T-helper 2 cell (primary cell): ENCODE measurements at regions not wholly inside any gene's neighbourhood (a gene's known extent, or its start where the extent isn't known, plus 50 kb on each side); places are given as distances from the start of the nearest gene placed in this dataset.

ENCODE experiments used
- DNase-seq, 5 experiments: peaks; one replicate each; pipeline versions ENCODE4 v3.0.0 to v3.0.0-alpha.2; 2012 to 2022

DNA sequence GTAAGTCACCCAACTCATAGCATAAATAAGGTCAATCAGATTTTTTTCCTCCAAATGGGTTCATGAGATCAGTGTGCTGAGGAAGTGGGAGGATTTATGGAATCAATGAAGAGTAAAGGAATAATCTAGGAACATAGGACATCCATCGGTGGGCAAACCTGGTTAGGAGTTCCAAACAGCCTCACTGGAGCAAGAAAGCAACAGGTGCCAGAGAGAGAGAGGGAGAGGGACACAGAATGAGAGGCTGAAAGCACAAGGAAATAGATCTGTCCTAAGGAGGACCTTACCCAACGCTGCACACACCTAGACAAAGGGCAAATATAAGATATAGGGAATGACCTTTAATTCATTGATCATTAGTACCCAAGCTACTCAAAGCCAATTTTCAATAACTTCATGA, 119.5 kb upstream of the ANKRD1 start:
- DNase-seq = no peak

DNA sequence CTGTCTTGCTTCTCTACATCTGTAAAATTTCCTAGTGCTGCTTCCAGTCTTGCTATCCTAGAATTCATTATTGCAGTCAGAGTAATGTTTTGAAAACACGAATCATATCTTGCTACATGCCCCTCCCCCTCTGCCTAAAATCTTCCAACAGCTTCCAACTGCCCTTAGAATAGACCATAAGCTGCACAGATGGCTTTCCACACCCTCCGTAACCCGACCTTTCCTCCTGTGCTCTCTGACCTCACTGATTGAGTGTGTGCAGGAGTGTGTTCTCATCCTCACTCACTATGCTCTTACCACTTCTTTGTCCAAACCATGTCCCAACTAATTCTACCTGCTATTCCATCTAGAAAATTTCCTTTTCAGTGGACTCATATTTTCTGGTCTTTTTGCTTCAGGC, 121.2 kb upstream of the ANKRD1 start:
- no peak for DNase-seq

DNA sequence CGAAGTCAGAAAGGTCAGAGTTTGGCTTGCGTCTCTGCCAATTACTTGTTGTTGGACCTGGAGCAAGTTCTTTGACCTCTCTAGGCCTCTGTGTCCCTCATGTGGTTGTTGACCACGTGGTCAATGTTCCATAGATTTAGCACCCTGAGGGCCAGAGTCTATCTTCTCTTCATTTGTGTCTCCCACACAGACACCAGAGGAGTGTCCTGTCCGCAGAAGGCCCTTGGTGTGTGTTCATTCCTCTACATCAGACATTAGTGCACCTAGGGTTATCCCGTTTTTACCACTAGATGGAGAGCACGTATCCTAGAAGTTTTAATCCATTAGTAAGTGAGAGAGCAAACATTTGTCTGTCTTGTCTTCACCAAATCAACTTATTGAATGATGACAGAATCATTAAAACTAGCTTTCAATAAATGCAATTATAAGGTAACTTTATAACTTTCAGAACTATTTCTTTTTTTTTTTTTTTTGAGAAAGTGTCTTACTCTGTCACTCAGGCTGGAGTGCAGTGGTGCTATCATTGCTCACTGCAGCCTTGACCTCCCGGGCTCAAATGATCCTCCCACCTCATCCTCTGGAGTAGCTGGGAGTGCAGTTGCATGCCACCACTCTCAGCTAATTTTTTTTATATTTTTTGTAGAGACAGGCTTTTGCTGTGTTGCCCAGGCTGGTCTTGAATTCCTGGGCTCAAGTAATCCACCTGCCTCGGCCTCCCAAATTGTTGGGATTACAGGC, 122.5 kb upstream of the ANKRD1 start:
- DNase-seq = peak in 1 of 5 experiments; percentile 21

DNA sequence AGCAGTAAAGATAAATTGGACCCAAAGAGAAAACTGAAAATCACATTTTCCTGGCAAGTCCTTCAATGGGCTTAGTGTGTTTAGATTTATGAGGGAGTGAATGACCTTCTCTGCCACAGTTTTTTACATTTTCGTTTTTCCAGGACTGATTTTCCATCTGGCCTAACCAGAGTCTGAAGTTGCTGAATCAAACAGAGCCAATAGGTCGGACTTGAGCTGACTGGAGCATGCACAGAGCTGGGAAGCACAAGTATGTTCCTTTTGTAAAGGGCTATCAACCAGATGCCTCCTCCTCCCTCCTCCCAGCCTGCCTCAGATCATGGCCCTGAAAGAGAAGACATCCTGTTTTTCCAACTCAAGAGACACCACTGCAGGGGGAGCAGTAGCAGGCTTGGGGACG, 126.0 kb upstream of the ANKRD1 start:
- no peak for DNase-seq

DNA sequence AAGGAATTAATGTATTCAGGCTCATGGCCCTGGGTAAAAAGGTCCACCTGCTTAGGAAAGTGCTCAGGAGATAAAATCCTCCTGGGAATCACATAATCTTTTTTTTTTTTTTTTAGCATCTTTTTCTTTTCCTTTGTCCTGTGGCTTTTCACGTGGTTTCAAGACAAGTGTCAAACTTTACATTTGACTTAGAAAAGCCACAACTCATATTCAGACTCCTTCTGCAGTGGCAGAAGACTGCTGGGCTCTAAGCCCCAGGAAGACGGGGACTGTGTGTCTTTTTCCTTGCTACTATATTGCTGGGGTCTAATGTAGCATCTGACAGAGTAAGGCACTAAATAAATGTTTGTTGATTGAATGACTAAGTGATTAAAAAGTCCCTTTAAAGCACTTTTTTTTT, 127.5 kb upstream of the ANKRD1 start:
- peak in 1 of 5 experiments; percentile 8 for DNase-seq

GRCh38 chr10:91049296-91049987, 128.6 kb upstream of the ANKRD1 start:
- no peak for DNase-seq

- no peak for DNase-seq
These were observed 129.1 kb upstream of the ANKRD1 start for GRCh38 chr10:91049988-91050360.

- DNase-seq = no peak
These were observed 129.6 kb upstream of the ANKRD1 start for GRCh38 chr10:91050371-91051034.

DNA sequence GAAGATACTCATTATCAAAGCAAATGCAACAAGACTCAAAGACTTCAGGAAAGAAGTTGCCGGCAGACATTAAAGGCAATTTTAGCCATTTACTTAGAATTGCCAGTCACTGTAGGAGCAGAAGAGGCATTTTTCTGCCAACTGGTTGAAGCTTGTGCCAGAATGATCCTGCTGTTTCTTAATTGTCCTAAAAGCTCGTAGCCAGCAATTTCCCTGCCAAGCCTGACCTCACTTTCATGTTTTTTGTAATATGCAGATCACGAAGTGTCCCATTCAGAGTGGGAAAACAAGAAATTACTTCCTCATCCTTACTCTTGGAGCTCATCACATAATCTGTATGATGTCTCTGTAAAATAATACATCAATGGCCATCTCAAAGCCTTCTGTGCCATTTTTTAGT, 130.9 kb upstream of the ANKRD1 start:
- DNase-seq = no peak

DNA sequence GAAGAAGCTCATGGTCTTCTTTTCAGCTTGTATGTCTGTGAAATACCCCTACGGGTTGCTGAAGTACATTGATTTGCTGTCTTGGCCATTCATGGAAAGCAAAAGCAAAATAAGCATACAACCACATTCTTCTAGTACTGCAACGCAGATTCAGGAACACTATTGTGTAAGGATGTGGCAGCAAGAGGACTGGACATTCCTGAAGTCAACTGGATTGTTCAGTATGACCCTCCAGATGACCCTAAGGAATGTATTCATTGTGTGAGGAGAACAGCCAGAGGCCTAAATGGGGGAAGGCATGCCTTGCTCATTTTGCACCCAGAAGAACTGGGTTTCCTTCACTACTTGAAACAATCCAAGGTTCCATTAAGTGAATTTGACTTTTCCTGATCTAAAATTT, 133.4 kb upstream of the ANKRD1 start:
- DNase-seq = no peak

- DNase-seq = no peak
These were observed 140.3 kb upstream of the ANKRD1 start for GRCh38 chr10:91061187-91061586.

DNA sequence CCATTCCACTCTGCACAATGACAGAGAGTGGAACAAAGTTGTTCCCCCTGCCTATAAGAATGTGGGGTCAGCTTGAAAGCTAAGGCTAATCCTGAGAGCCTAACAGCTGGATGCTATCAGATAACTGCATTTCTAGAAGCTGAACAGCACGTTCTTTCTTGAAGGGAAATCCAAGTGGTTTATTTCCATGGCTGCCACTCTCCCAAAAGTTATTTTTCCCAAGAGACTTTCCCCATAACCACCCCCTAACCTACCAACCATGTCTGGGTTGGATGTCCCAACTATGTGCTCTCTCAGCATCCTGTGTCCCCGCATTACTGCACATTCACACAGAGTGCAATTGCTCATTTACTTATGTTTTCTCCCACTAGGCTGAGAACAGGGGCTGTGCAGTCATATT, 140.7 kb upstream of the ANKRD1 start:
- DNase-seq = no peak

GRCh38 chr10:91062091-91062490, 141.2 kb upstream of the ANKRD1 start:
- DNase-seq = no peak

- no peak for DNase-seq
These were observed 148.7 kb upstream of the PCGF5 start for GRCh38 chr10:91071786-91072185.

DNA sequence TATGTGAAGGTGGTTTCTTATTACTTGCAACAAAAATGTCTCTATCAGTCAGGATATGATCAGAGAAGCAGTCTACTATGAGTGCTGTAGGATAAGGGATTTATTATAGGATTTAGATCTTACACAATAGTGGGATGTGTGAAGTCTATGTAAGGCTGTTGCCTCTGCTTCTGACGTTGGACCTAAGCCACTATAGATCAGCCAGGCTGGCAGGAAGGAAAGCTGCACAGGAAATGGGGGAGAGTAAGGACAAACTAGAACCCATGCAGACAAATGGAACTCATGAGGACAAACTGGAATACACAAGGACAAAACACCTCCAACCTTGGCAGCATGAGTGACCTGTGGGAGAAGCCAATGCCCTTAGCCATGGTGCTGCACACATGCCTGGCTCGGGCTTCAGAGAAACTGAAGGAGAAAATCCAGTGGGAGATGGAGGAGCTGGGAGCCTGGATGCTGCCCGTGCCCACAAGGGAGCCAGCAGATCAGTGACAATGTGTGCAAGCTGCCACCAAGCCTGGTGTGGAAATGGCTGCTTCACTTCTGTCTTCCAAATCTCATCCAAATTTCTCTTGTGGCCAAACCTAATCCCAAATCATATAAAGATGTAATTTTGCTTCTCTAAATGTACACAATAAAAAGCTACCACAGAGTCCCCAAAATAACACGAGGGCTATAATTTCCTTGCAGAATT, 147.0 kb upstream of the PCGF5 start:
- no peak for DNase-seq

- DNase-seq = no peak
These were observed 143.4 kb upstream of the PCGF5 start for GRCh38 chr10:91076991-91077548.

- DNase-seq = no peak
These were observed 142.9 kb upstream of the PCGF5 start for GRCh38 chr10:91077549-91078071.

DNA sequence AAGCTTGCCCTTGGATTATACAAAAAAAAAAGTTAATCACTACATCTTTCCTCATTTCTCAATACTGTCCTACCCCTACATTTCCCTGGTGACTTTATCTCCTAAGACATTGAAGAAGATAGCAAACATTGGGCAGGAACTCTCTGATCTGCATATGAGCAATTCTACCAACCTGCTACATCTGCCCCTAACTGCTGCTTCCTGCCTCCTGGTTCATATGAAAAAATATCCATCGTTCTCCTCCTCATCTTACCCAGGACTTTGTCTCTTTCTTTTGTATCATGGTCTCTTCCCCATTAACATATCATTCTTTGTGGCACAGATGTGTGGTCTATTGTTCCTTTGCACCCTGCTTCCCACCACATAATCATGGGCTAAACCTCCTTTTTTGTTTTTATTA, 139.7 kb upstream of the PCGF5 start:
- DNase-seq = no peak

DNA sequence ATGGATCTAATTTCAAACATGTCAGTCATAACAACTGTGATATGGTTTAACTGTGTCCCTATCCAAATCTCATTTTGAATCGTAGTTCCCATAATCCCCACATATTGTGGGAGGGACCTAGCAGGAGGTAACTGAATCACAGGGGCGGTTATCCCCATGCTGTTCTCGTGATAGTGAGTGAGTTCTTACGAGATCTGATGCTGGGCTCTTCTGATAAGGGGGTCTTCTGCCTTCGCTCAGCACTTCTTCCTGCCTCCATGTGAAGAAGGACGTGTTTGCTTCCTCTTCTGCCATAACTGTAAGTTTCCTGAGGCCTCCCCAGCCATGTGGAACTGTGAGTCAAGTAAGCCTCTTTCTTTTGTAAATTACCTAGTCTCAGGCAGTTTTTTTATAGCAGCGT, 138.0 kb upstream of the PCGF5 start:
- no peak for DNase-seq

DNA sequence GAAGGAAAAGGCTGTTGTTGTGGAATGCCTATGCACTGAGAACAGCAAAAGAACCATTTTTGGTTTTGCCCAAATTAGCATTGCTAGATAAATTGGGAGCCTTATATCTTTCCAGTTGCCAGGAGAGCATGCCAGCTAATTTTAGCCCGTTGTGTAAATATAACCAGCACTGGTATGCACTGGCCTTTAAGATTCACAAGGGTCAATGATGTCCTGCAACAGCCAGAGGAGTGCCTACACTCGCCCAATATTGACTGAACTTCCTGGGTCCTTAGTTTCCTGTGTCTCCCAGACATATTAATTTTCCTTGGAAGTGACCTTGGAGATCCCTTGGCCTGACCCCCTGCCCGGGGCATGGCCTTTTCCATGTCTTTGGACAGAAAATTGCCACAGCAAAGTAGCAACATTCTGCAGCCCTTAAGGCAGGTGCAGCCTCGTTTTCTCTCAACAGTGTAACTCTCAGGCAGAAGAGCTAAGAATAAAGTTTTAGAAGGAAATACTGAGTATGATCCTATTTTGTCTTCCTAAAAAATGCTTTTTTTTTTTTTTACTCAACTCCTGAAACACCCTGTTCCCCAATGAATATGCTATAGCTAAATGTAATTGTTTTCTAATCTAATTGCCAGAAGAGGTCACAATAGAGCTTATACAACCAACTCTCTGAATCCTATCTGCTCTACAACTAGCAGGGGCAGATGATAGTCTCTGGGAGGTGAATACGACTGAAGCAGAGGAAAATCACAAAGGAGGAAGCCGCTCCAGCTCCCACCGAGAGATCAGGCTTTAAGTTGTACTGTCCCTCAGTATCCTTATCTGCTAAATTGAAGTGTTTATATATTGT, 131.9 kb upstream of the PCGF5 start:
- peak in 1 of 5 experiments; percentile 35 for DNase-seq

- peak in 1 of 5 experiments; percentile 35 for DNase-seq
These were observed 129.5 kb upstream of the PCGF5 start for GRCh38 chr10:91090761-91091529.
